ENCODE measurements at regions not wholly inside any gene's neighbourhood (a gene's known extent, or its start where the extent isn't known, plus 50 kb on each side); places are given as distances from the start of the nearest gene placed in this dataset.
A peak's percentile ranks its signal among the peaks of the same experiment; 100 is the strongest.

GRCh38 chr6:142631517-142632385, 313.2 kb downstream of the HIVEP2 start:
- DNase-seq (ENCODE audit: low read depth): no peak
- H3K4me3 ChIP-seq (ENCODE audit: low read depth, low read length): no peak overlapping the region
- TF ChIP-seq CTCF (conservative IDR thresholded peaks at IDR 0.05; ENCODE audit: low read depth, low read length): no peak

GRCh38 chr6:142633317-142633716, 311.7 kb downstream of the HIVEP2 start:
- no peak for TF ChIP-seq CTCF (conservative IDR thresholded peaks at IDR 0.05; ENCODE audit: low read depth, low read length)
- no peak for DNase-seq (ENCODE audit: low read depth)
- no peak overlapping the region for H3K4me3 ChIP-seq (ENCODE audit: low read depth, low read length)

- TF ChIP-seq CTCF (conservative IDR thresholded peaks at IDR 0.05; ENCODE audit: low read depth, low read length): no peak
- peak; percentile 12 for DNase-seq (ENCODE audit: low read depth)
- H3K4me3 ChIP-seq (ENCODE audit: low read depth, low read length): no peak overlapping the region
Measured at GRCh38 chr6:142635130-142635529, 309.8 kb downstream of the HIVEP2 start.

GRCh38 chr6:142637624-142638351, 307.2 kb downstream of the HIVEP2 start:
- TF ChIP-seq CTCF (conservative IDR thresholded peaks at IDR 0.05; ENCODE audit: low read depth, low read length): no peak
- no peak overlapping the region for H3K4me3 ChIP-seq (ENCODE audit: low read depth, low read length)
- no peak for DNase-seq (ENCODE audit: low read depth)

- H3K4me3 ChIP-seq (ENCODE audit: low read depth, low read length): no peak overlapping the region
- peak; percentile 6 for DNase-seq (ENCODE audit: low read depth)
- no peak for TF ChIP-seq CTCF (conservative IDR thresholded peaks at IDR 0.05; ENCODE audit: low read depth, low read length)
Measured at GRCh38 chr6:142642651-142643050, 302.3 kb downstream of the HIVEP2 start.

GRCh38 chr6:142644866-142645265, 300.1 kb downstream of the HIVEP2 start:
- DNase-seq (ENCODE audit: low read depth): no peak
- no peak for TF ChIP-seq CTCF (conservative IDR thresholded peaks at IDR 0.05; ENCODE audit: low read depth, low read length)
- H3K4me3 ChIP-seq (ENCODE audit: low read depth, low read length): no peak overlapping the region

Measured in choroid plexus epithelial cell (primary cell).